ENCODE measurements at regions not wholly inside any gene's neighbourhood (a gene's known extent, or its start where the extent isn't known, plus 50 kb on each side); places are given as distances from the start of the nearest gene placed in this dataset.

- DNase-seq: no peak
Measured at GRCh38 chr13:99859178-99860177, 112.1 kb downstream of the ZIC5 start.

GRCh38 chr13:99857738-99858137 is 113.8 kb downstream of the ZIC5 start:
- no peak for DNase-seq

DNA sequence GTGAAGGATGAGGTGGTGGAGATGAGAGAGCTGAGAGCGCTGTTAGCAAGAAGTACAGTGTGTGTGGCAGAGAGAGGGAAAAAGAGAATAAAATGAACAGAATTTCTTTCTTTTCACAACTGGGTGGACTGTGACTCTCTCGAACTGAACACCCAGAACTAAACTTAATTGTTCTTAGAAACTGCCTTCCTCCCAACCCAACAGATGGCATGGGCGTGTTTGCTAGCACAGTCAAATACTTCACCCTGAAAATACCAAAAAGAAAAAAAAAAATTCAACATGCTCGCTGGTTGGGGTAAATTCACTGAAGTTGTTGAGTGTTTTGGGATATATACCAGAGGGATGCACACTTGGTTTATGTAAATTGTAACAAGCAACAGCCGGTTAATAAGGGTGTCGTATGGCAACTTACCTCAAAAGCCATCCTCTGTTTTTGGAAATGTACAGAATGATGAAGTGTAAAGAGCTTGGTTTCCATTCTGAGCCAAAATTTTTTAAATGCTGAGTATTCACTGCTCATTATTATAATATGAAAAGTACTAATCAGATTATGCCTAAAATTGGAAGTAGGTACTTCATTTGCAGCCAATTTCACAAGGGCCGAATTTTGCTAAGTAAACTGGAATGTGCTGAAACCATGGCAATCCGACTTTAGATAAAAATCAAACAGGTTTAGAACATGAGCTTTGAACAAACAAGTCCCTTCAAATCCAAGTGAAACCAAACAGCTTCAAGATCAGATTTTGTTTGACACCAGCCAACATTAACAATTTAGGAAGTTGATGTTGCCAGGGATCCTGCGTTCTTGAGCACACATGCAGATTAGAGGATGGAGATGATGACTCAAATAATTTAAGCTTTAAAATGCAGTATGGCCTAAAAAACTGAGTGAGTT is 115.8 kb downstream of the ZIC5 start:
- DNase-seq: no peak

- DNase-seq: no peak
Measured at GRCh38 chr13:99854366-99854765, 117.2 kb downstream of the ZIC5 start.

GRCh38 chr13:99847318-99847750 is 124.2 kb downstream of the ZIC5 start:
- no peak for DNase-seq

DNA sequence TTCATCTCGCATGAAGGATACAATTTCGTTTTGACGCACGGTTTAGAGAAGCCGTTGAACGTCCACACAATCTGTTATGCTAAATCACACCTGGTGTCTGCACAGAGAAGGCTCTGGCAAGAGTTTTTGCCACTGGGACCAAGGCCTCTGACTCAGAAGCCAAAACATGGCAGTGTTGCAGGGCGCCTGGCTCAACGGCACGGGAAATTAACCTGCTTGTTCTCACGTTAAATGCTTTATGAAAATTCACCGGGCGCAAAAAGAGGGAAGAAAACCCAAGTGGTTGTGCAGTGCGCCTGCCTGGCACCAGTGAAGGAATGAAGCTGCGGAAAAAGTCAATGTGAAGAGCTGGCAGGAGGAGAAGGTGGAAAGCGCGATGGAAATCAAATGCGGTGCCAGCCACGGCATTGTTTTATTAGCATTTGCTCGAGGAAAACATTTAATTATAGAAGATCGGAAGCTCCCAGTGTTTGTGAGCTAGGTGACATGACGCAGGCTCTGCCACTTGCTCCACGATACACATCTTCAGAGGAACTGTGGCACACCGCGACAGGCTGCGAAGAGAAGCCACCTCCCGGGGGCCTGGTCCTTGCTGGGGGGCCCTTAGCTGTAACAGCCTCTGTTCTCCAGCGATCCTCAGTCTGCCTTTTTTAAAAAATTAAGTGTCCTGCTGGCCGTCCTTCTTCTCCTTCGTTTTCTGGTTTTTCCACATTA is 126.2 kb downstream of the ZIC5 start:
- DNase-seq: no peak

DNA sequence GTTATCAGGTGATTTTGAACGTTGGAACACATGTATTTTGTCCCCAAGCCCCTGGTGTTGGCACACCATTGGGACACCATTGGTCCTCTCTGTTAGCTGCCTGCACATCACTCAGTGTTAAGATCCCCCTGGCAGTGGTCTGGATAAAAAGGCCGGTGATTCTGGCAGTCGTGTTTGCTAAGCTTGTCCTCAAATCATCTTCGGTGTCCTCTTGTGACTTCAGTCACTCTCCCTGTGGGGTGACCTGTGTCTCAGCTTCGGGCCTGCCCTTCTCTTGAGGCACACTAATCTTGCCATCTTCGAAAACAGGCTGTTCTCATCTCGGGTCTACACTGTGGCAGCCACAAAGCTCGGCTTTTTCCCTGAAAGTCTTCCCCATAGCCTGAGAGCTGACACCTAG is 127.1 kb downstream of the ZIC5 start:
- DNase-seq: no peak

DNA sequence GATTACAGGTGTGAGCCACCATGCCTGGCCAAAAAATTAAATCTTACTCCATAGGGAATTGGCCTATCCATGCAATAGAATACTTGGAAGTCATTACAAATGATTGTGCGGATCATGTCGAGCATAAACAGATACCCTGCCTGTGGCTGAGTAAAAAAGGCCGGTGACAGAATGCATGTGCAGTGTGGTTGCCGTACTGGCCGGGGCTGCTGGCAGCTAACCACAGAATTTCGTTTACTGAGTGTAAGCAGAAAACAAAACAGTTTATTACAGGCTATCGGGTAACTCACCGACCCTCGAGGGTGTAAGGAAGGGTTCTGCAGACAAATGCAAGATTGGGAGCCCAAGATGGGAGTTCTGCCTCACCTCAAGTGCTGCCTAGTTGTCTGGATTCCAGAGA is 127.7 kb downstream of the ZIC5 start:
- DNase-seq: no peak

GRCh38 chr13:99842405-99842804 is 129.2 kb downstream of the ZIC5 start:
- no peak for DNase-seq

- DNase-seq: no peak
Measured at GRCh38 chr13:99836291-99836690, 135.3 kb downstream of the ZIC5 start.

- DNase-seq: no peak
Measured at GRCh38 chr13:99835442-99835841, 136.1 kb downstream of the ZIC5 start.

- no peak for DNase-seq
Measured at GRCh38 chr13:99834246-99834645, 137.3 kb downstream of the ZIC5 start.

DNA sequence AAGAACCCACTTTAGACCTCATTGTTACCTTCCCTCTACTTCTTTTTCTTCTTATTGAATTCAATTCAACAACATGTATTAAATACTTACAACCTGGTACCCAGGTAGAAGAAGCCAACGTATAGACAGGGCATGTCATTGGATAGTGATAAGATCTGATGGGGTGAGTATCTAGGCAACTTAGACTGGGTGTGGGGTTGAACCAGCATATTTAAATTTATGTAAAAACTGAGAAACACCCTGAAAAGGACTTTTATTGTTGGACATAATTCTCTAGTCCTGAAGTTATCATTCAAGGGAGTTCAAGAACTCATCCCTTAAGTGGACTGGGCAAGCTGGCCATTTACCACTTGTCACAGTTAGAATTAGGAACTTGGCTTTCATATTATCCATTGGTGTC is 139.2 kb downstream of the ZIC5 start:
- no peak for DNase-seq

DNA sequence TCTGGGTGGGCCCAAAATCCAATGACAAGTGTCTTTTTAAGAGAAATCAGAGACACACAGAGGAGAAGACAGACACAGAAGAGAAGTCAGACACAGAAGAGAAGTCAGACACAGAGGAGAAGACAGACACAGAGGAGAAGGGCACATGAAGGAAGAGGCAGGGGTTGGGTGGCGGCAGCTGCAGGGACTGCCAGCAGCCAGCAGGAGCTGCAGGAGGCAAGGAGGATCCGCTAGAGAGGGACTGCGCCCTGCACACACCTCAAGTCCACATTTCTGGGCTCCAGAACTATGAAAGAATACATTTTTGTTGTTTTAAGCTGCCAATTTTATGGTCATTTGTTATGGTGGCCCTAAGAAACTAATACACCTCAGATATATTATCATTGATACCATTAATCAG is 140.6 kb downstream of the ZIC5 start:
- DNase-seq: no peak

GRCh38 chr13:99829593-99830239 is 141.9 kb downstream of the ZIC5 start:
- DNase-seq: no peak

DNA sequence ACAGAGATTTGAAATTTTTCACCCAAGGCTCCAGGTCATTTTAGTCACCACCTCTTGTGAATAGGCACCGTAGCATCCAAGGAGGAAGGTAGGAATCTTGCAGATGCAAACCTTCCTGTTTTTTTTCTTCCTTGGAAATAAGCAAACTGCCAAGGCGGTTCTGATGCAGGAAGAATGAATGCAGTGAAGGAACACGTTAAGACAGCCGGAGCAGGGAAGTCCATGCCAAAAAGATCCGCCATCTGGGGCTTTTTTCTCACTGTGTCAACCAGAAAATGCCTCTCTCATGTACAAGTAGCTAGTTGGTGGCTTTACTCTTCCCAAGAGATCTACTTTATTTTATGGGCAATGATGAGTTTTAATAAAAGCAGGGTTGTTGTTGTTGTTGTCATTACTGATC is 142.4 kb downstream of the ZIC5 start:
- DNase-seq: no peak

DNA sequence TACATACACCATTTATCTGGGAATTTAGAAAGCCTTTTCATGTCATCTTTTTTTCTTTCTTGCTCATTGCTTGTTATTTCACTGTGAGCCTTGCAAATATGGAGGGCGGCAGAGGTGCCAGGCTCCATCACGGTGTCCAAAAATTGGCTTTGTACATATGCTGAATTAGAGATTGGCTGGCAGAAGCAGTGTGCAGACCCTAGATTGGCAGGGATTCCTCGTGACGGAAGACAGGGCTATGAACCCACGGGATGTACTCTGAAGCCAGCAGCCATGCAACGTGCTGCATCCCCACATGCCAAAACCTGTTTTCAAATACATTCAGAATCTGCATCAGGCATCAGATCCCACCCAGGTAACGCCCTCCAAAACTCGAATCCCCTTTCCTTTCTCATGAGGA is 142.8 kb downstream of the ZIC5 start:
- no peak for DNase-seq

DNA sequence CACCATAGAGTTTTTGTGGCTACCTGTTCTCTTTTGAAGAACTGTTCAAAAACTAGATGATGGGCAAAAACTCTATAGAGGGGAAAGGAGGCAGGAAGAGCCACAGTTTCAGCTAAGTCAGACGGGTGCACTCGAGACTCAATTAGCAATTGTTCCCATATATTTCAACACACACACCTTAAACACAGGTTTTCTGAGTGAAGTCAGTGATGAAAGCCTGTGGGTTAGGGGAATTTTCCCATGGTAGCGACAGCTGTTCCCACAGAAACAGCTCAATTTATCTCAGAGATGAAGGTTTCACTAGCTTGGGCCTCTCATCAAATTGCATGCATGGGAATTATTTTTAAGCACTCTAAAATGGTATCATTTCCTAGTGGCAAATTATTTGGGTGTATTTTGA is 143.4 kb downstream of the ZIC5 start:
- DNase-seq: no peak

DNA sequence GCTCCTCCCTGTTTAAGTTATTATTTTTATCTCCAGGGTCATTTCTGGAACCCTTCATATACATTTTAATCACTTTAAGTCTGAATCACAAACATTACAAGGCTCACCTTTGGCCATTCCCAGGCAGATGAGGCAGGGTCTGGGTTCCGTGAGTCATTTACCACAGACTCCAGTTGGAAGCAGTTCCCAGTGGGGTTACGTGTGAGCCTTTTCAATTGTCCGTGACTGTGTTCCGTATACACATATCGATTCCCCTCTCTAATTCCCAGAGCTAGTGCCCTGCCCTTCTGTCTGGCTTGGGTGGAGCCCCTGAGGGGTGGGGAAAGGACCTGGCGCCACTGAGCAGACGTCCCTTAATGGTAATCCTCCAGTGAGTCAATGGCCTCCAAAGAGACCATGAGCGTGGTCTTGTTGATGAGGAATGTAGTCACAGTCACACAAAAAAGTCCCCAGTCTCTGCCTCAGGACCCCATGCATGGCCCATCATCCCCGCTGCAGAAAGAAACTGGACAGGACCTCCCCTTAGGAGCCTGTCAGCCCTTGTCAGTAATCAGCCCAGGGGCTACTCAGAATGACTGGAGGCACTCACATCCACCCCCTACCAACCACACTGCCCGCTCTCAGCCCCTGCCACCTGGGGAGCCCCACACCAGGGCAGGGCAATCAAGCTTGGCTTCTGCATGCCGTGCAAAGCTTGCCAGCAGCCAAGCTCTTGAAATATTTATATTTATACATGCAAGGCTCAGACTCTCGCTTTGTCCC is 144.4 kb downstream of the ZIC5 start:
- no peak for DNase-seq

DNA sequence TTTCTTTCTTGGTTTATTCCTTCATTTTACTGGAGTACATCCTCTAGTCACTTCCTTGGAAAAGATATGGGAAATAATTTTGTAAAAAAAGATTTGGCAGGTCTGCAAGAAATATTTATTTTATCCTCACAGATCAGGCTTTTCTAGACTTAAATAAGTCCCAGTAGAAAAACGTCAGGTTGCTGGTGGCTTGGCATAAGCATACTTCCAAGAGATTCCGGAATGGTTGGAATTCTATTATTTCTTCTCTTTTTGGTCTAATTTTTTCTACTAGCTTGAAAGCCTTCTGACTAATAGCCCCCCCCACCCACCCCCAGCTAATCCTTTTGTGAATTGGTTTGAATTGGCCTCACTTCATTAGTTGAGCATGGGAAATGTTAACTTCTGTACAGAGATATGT is 147.6 kb downstream of the ZIC5 start:
- no peak for DNase-seq

DNA sequence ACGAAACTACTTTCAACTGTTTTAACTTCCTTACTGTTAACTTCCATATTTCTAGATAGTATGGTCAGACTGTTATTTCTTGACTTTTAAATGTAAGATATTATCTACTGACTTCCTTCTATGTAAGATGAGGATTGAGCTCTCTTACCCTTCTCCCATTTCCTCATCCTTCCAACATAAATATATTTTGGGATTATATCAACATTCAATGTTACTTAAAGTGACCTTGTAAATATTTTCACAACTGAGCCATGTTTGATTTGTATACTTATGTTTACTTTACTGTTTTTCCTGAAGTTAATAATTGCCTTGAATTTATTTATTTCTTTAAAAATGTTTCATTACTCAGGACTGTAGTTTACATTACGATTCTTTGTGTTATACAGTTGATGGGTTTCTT is 148.7 kb downstream of the ZIC5 start:
- DNase-seq: no peak

GRCh38 chr13:99821741-99822140 is 149.8 kb downstream of the ZIC5 start:
- no peak for DNase-seq

All from T-helper 9 cell (primary cell).